CD4-positive, alpha-beta T cell (primary cell): ENCODE measurements at regions not wholly inside any gene's neighbourhood (a gene's known extent, or its start where the extent isn't known, plus 50 kb on each side); places are given as distances from the start of the nearest gene placed in this dataset.

ENCODE experiments used
- ATAC-seq: fragments of 200-7000 bp; cut with Tn5 transposase; one replicate; pipeline ENCODE4 v1.10.0; 2022; ENCODE audit warnings: mild to moderate bottlenecking; ENCODE audit not compliant: poor library complexity
- CTCF ChIA-PET: fragments of 350-600 bp; sonication (Branson Sonifier 250); formaldehyde crosslinking; loops from one replicate; lab custom pipeline; 2021; ENCODE audit warnings: antibody characterized with exemption, inconsistent platforms; lab: Charles Lee
- POLR2A ChIA-PET: fragments of 350-600 bp; sonication (Branson Sonifier 250); formaldehyde crosslinking; loops from one replicate; lab custom pipeline; 2021; ENCODE audit warnings: antibody characterized with exemption, inconsistent platforms; lab: Charles Lee
- DNase-seq, 14 experiments: peaks; one replicate each; pipeline ENCODE4 v3.0.0-alpha.2; 2013 to 2020; ENCODE audit warnings: mixed read lengths in 2 of 14
- H3K27ac ChIP-seq, 2 donors: one replicate each; pipeline versions ENCODE4 v1.5.1 to v1.7.0; 2013; ENCODE audit warnings: low read length in 2 of 2, low read depth in 1 of 2, mild to moderate bottlenecking in 1 of 2
- H3K27me3 ChIP-seq, 2 experiments: 1 replicate in 1 of 2; 2 replicates in 1 of 2; pipeline versions ENCODE4 v1.6.1 to v1.7.0; 2013; ENCODE audit warnings: low read length in 2 of 2, control low read depth in 1 of 2, mild to moderate bottlenecking in 1 of 2, moderate library complexity in 1 of 2; ENCODE audit not compliant: insufficient read depth in 2 of 2, control insufficient read depth in 1 of 2
- H3K36me3 ChIP-seq: one replicate; pipeline ENCODE4 v1.6.1; 2013; ENCODE audit warnings: low read length, control low read depth; ENCODE audit not compliant: insufficient read depth
- H3K4me1 ChIP-seq: one replicate; pipeline ENCODE4 v1.6.1; 2013; ENCODE audit warnings: low read length, control low read depth; ENCODE audit not compliant: insufficient read depth
- H3K4me3 ChIP-seq: one replicate; pipeline ENCODE4 v1.5.1; 2013; ENCODE audit warnings: mild to moderate bottlenecking, low read length, moderate library complexity
- H3K9me3 ChIP-seq, 2 experiments: 1 replicate in 1 of 2; 2 replicates in 1 of 2; pipeline versions ENCODE4 v1.6.1 to v1.7.0; 2013; ENCODE audit warnings: low read length in 2 of 2, mild to moderate bottlenecking in 2 of 2, control low read depth in 1 of 2, moderate library complexity in 1 of 2; ENCODE audit not compliant: control insufficient read depth in 1 of 2, insufficient read depth in 1 of 2
- H3K27ac Mint-ChIP-seq: one replicate; pipeline ENCODE4 v1.8.0; 2020; ENCODE audit warnings: mixed read lengths
- H3K27me3 Mint-ChIP-seq: one replicate; pipeline ENCODE4 v1.8.0; 2021; ENCODE audit warnings: mixed read lengths
- H3K36me3 Mint-ChIP-seq: one replicate; pipeline ENCODE4 v1.8.0; 2021; ENCODE audit warnings: low read depth, mixed read lengths
- H3K4me1 Mint-ChIP-seq: one replicate; pipeline ENCODE4 v1.8.0; 2021; ENCODE audit warnings: low read depth, mixed read lengths
- H3K4me3 Mint-ChIP-seq: one replicate; pipeline ENCODE4 v1.8.0; 2020; ENCODE audit warnings: mild to moderate bottlenecking, mixed read lengths
- H3K9me3 Mint-ChIP-seq: one replicate; pipeline ENCODE4 v1.8.0; 2020; ENCODE audit warnings: mixed read lengths
- CTCF ChIP-seq: fragments of 200-600 bp; IDR thresholded peaks from one replicate; pipeline ENCODE4 v1.8.0; 2022; ENCODE audit warnings: antibody characterized with exemption, mild to moderate bottlenecking
- intact Hi-C, 2 experiments: fragments of 100-400 bp; cut with DNase I in 1 of 2; cut with micrococcal nuclease in 1 of 2; formaldehyde crosslinking; loops; one replicate each; pipeline versions ENCODE4 v1.15.1 to v1.9.0; 2023 to 2025; cut with DNase I, micrococcal nuclease

GRCh38 chr14:27410981-27411380 is 813.1 kb upstream of the NOVA1 start:
- H3K36me3 Mint-ChIP-seq = no peaks in the 10 kb centered on the region
- H3K4me3 Mint-ChIP-seq = no peak overlapping the region
- H3K27ac Mint-ChIP-seq = no peak overlapping the region
- no peak for DNase-seq
- Histone ChIP-seq H3K27me3 (no peaks in the 10 kb centered on the region), H3K4me3 (no peak overlapping the region), H3K4me1 (no peaks in the 10 kb centered on the region), H3K27ac (no peak overlapping the region), H3K9me3 (no peaks in the 10 kb centered on the region), H3K36me3 (no peaks in the 10 kb centered on the region)
- ATAC-seq = no peak
- peaks cover 14% of the 10 kb centered on the region for H3K9me3 Mint-ChIP-seq
- H3K4me1 Mint-ChIP-seq = no peaks in the 10 kb centered on the region
- POLR2A ChIA-PET = no interaction called here
- intact Hi-C loops = no loop called here
- CTCF ChIA-PET = no interaction called here
- no peaks in the 10 kb centered on the region for H3K27me3 Mint-ChIP-seq
- no peak for TF ChIP-seq CTCF

GRCh38 chr14:27427796-27428195 is 830.0 kb upstream of the NOVA1 start:
- ATAC-seq (no peak), DNase-seq (no peak)
- Mint-ChIP-seq H3K27me3 (no peaks in the 10 kb centered on the region), H3K4me3 (no peak overlapping the region), H3K9me3 (peaks cover 8% of the 10 kb centered on the region), H3K27ac (no peak overlapping the region), H3K36me3 (no peaks in the 10 kb centered on the region), H3K4me1 (no peaks in the 10 kb centered on the region)
- no peaks in the 10 kb centered on the region for H3K27me3 ChIP-seq
- intact Hi-C loops = no loop called here
- no peak for TF ChIP-seq CTCF
- POLR2A ChIA-PET = no interaction called here
- CTCF ChIA-PET = no interaction called here
- H3K36me3 ChIP-seq = no peaks in the 10 kb centered on the region
- no peak overlapping the region for H3K27ac ChIP-seq
- H3K4me1 ChIP-seq = no peaks in the 10 kb centered on the region
- no peak overlapping the region for H3K4me3 ChIP-seq
- H3K9me3 ChIP-seq = peaks cover 0 to 10% of the 10 kb centered on the region in 2 experiments

- TF ChIP-seq CTCF = no peak
- no peaks in the 10 kb centered on the region for H3K36me3 ChIP-seq
- POLR2A ChIA-PET = no interaction called here
- peaks cover 10% of the 10 kb centered on the region for H3K9me3 Mint-ChIP-seq
- DNase-seq = no peak
- peaks cover 3 to 5% of the 10 kb centered on the region in 2 experiments for H3K9me3 ChIP-seq
- intact Hi-C loops = no loop called here
- no peak overlapping the region for H3K4me3 Mint-ChIP-seq
- H3K4me3 ChIP-seq = no peak overlapping the region
- H3K27ac Mint-ChIP-seq = no peak overlapping the region
- no peaks in the 10 kb centered on the region for H3K27me3 ChIP-seq
- H3K4me1 Mint-ChIP-seq = no peaks in the 10 kb centered on the region
- CTCF ChIA-PET = no interaction called here
- no peaks in the 10 kb centered on the region for H3K4me1 ChIP-seq
- no peaks in the 10 kb centered on the region for H3K27me3 Mint-ChIP-seq
- ATAC-seq = no peak
- H3K27ac ChIP-seq = no peak overlapping the region
- H3K36me3 Mint-ChIP-seq = no peaks in the 10 kb centered on the region
These were observed 838.3 kb upstream of the NOVA1 start for GRCh38 chr14:27435923-27436670.
